Stimulated activated CD8-positive, alpha-beta memory T cell treated with anti-CD3 and anti-CD28 coated beads, Interleukin-4, amount 100 ng/mL, for 4 hours (primary cell): ENCODE measurements at regions not wholly inside any gene's neighbourhood (a gene's known extent, or its start where the extent isn't known, plus 50 kb on each side); places are given as distances from the start of the nearest gene placed in this dataset.

Experiments used
- DNase-seq, 2 donors: peaks; one replicate each; pipeline ENCODE4 v3.0.0-alpha.2; 2020; ENCODE audit warnings: low read depth in 2 of 2, low spot score in 1 of 2

DNA sequence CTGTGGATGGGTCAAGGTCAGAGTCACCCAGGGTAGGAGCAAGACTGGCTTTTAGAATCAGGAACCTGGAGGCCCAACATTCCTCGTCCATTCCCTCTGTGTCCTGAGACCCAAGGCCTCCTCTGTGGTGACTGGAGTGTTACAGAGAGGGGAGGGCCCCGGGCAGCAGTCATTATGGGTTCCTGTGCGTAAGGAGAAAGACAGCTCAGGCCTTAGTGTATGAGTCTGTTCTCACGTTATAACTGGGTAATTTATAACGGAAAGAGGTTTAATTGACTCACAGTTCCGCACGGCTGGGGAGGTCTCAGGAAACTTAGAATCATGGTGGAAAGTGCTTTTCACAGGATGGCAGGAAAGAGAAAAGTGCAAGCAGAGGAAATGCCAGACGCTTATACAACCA, 422.3 kb downstream of the TCERG1L start:
- no peak for DNase-seq

DNA sequence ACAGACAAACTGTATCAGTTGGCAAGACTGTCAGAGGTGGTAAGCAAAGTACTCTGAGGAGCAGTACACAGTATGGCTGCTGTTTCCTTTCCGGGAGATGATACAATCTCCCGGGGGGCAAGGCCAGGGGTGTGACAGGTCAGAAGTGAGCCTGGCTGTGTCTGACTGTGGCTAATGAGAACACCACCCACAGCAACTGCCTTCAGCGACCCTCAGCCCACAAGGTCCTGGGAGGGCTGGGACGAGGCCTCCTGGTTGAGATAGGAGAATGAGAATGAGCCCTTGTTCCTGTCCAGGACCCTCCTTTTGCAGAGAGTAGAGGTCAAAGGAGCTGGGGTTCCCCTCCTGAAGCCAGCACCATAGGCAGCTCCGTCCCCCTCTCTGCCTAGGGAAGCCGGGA, 421.7 kb downstream of the TCERG1L start:
- DNase-seq, result no peak

DNA sequence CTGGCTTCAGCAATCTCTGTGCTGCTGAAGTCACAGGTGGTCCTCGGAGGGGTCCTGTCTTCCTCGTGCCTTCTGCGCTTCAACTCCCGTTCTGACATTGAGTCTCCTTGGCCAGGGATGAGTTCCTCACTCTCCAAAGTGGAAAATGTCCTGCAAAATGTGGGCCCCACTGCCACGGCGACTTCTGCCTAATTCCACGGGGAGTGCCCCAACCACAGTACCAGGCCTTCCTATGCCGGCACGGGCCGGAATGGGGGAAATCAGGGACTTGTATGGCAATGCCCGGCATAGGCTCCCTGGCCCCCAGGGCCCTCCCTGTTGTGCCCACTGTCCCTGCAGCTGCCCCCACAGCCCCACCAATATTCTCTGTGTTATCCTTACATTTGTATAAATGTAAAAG, 420.5 kb downstream of the TCERG1L start:
- DNase-seq, result no peak

DNA sequence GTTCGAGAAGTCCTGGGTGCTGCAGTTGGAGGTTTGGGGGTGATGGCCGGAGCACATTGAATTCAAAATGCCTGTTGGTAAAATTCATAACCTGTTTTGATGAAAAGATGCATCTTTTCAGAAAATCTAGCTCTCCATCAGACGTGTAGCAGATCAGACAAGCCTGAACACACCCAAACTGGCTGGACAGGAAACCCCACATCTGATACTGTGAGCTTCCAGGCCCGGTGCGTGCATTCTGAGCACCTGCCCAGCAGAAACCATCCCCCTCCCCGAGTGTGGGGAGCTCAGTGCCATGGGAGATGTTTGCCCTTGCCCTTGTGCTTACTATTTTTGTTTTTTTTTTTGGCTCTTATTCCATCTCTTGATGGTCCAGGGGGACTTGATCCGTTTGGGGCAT, 417.1 kb downstream of the TCERG1L start:
- no peak for DNase-seq

DNA sequence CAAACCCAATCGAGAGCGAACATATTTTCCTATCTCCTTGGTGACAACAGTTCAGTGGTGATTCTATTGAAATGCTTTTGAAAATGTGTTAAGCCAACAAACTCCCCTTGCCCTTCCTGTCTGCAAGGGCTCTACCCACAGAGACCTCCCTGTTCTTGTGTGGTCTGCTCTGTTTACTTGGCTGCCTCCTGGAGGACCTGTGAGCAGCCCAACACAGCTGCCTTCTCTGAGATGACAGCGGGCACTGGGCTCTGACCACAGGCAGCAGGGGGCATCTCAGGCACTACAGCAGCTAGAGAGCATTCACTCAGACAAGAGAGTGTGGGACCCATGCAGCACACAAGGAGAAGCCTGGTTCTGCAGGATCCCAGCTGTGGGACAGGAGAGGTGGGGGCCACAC, 416.4 kb downstream of the TCERG1L start:
- no peak for DNase-seq

DNA sequence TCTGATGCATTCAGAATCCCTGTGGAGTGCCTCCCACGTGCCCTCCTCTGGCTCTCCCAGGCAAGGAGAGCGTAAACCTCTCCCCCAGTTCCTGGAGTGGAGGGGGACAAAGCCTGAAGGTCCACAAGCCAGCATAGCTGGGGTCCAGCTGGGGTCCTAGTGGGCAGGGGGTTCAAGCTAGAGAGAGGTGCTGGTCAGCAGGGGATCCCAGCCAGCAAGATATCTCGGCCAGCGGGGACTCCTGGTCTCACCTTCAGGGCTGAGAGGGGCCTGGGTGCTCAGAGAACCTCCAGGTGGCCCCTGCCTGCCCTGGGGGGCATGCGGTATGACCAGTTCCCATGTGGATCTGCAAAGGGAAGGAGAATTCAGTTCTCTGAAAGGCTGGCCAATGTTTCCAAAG, 413.7 kb downstream of the TCERG1L start:
- DNase-seq, result no peak

DNA sequence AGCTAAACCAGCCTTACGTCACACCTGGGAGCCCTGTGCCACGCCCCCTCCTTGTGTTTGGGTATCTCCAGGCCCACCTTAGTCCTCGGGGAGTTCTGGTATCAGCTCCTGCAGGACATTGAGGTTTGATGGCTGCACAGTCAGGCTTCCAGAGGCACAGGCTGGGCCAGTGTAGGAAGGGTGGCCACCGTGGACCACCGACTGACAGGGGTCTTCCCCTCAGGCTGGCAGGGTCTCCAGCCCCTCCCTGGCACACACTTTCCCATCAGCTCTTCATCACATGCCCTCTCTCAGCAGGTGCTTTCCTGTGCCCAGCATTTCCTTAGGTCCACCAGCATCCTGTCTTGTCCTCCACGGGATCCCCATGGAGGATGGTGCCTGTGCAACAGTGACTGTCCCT, 413.1 kb downstream of the TCERG1L start:
- DNase-seq, result no peak

DNA sequence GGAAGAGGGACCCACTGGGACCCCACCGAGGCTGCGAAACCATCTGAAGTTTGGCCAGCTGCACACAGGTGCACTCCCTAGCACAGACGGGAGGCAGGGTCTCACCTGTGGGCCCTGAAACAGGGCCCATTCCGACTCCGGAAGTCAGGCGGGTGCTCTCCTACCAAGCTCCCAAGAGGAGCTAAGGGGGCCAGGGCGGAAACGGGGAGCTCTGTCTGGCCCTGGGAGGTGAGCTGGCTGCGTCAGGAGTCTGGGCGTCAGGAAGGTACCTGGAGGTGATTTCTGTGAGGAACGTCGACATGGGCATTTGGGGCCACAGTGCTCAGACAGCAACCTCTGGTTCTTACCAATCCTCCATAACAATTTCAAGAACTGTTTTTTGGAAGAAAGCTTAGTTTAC, 411.7 kb downstream of the TCERG1L start:
- DNase-seq, result no peak

DNA sequence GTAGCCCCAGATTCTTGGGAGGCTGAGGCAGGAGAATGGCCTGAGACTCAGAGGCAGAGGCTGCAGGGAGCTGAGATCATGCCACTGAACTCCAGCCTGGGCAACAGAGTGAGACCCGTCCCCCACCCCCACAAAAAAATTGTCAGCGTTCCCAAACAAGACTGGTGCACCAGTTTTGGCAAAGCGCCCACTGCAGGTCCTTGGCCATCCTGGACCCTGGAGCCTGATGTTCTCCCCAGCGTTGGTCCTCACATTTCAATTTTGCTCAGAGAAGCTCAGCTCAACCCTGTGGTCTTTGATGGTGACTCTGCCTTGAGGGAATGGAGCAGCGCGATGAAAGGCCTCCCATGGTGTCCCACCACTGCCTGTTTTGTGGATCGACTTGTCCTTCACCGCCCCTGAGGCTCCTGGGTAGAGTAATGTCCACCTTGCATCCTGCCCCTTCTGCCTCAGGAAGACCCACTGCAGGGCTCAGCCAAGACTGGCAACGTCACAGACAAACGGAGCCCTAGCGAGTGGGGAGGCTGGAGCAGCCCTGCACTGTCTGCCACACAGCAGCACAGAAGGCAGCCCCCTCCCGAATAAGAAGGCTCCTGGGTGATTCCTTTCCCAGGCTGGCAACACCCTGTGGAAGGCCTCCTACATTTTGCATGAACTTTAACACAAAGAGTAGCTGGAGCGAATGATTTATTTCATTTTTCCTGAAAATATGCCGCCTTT, 410.9 kb downstream of the TCERG1L start:
- no peak for DNase-seq

DNA sequence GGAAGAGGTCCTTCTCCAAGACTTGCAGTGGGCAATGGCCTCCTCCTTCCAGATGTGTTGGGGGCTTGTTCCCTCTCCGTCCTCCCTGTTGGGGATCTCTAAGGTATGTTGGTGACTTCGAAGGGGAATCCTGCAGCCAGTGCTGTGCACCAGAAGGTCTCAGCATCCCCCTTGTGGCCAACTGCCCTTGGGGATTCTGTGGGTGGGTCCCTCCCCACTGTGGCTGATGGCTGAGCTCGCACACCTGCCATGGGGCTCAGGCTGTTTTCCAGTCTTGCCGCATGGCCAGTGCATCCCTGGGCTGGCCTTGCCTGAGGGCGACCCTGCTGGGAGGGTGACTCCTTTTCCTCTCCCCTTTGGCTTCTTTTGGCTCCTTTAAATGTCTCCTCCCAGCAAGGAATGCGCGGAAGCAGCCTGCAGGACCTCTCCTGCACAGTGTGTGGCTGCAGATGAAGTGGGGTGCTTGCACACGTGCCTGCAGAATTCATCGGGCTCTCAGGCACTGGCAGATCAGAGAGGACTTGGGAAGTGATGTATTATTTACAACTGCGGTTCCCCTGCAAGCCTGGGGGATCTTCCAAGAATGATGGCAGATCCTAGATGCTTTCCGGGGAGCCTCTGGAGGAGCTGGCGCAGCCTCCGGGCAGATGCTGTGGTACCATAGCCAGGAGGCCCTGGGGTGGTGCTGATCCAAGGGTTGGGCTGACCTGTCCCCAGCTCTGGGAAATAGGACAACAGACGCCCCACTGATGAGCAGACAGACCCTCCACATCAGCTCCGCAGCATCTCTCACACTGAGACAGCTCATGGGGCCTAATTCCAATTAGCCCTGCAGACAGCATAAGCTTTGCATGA, 410.0 kb downstream of the TCERG1L start:
- DNase-seq, result no peak

DNA sequence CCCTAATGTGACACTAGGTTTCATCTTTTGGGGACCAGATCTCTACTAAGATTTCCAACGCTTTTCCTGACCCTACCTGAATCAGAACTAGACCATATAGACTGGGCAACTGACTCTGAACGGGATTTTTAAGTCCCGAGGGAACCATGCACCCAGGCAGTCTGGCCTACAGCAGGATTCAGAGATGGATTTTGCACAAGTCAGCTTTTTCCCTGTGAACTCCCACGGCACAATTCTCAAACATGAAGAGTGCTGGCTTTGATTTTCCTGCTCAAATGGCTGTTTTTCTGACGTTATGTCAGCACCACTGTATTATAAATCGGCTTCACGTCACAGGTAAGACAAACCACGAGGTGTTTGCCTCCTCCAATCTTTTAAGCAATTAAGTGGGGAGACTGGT, 409.1 kb downstream of the TCERG1L start:
- no peak for DNase-seq

DNA sequence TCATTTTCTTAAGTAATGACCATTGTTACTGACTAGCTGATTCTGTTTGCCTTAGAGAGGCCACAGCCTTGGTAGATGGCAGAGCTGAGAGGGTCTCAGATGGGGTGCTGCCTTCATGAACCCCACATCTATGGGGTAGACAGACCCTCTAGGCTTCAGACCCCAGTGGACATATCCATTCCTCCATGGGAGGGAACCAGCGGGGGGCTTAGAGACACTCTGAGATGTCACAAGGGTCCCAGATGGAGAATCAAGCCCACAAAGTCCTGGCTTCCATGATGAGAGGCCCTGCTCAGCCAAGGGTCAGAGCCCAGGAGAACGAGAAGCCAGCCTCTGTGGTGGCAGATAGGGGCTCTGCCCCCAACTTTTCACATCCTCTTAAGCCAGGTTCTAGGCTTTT, 408.6 kb downstream of the TCERG1L start:
- DNase-seq, result no peak

DNA sequence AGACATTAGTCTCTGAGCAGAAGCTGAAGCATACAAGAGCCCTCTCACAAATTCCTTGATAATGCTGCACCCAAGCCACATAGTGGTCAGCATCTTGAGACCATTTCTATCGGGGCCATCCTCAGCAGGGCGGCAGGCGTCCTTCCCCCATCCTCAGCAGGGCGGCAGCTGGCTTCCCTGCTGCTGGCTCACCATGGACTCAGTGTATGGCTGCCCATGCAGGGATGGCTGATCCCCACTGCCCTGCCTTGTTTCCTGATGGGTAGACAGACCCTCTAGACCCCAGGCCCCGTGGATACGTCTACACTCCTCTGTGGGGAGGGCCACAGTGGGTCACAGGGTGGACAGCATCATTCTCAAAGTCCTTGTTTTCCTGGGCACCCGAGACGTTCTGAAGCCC, 406.8 kb downstream of the TCERG1L start:
- DNase-seq, result no peak

DNA sequence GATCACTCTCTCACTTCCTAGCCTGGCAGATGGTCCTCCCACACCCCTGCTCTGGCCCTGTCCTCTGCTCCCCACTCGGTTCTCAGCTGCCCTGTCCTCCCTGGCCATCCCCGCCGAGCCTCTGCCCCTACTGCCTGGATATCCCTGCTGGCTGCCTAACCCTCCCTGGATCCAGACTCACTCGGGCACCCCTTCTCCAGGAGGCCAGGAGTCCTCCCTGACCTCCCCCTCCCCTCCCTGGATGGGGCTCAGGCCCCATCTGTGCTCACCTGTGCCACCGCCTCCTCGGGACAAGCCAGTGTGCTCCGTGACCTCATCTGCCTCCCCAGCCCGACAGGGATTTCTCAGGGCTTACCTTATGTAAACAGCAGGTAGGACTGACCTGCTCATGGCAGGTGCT, 406.1 kb downstream of the TCERG1L start:
- no peak for DNase-seq

DNA sequence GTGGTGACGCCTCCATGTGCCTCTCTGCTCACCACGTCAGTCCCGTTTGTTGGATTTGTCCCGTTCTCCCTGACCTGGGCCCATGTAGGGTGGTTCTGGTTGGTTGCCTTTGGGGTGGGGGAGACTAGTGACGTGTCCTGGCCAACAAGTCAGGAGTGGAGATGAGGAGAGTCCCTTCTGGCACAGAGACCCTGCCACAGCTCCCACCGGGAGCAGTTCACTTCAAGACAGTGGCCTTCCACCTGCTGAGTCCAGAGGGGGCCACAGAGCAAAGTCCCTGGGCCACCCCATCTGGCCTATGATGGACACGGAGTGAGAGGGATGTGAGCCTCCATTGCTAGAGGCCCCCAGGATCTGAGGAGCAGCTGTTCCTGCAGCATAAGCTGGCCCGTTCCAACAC, 405.6 kb downstream of the TCERG1L start:
- no peak for DNase-seq

DNA sequence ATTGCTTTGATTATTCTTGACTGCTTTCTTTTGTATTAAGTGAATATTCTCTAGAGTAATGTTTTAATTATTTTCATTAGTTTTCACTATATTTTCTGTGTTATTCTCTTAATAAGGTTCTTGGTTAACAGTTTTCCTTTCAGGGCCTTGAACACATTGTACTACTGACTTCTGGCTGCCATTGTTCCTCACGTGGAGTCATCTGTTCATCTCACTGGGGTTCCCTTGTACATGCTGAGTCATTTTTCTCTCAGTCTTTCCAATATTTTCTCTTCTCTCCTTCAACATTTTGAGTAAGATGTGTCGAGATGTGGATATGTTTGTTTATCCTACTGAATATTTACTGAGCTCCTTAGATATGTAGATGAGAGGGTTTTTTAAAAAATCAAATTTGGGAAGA, 400.7 kb downstream of the TCERG1L start:
- no peak for DNase-seq

DNA sequence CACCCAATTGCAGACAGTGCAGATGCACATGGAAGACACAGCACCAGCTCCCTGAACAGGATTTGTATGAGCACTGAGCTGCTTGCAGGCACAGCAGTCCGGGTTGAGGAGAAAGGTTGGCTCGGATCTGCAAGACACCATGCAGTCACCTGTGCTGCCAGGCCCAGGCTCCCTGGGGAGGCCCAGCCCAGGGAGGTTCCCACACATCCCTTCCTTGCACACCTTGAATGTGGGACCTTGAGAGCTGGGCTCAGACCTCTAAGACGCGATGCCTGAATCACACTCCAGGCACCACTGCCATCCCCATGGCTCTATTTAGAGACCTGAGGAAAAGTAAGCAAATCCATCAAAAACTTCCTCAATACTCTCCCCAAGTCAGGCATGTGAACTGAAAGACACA, 397.7 kb downstream of the TCERG1L start:
- no peak for DNase-seq

DNA sequence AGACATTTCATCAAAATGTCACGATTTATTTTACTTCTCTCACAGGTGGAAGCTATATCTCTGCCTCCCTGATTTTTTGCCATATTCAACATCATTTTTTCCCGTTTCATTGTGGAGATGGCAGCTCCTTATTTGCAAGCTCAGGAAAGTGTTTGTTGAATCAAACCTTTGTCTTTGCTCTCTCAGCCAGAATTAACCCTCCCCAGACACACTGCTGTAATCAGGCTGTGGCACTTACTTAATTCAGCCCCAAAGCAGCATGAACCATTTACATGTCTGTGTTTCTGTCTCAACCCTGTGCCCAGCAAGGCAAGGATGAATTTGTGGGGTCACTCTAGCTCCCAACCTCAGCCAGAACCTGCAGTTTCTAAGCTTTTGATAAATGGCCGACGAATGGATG, 397.2 kb downstream of the TCERG1L start:
- no peak for DNase-seq

DNA sequence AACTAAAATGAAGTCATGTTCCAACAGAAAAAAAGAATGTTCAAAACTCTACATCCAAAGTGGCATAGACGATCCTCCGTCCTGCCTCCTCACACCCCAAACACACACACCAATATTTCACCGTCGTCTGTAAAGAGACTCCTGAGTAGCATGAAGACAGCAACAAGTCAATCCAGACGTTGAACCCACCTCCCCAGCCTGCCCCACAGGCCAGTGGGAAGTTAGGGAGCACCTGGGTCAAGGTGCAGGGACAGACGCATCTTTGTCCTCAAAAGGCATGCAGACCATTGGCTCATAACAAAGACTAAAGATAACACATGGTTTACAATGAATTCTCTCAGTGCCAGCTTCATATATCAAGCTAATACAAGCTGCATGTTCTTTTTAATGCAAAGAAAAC, 396.5 kb downstream of the TCERG1L start:
- DNase-seq, result no peak

DNA sequence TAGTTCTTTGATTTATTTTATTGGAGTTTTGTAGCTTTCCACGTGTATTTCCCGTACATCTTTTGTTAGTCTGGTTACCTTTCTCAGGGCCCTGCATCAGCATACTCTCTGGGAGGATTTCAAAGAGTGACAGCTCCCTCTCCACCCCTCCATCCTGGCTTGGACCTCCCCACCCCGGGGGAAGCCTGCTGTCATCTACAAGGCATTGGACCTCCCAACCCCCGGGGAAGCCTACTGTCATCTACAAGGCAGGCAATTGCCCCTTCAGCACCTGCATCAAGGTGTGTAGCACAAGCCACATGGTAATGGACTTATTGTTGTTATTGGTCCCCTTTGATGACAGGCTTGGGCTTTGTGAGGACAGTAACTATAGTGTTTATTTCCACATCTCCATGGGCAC, 390.1 kb downstream of the TCERG1L start:
- no peak for DNase-seq

DNA sequence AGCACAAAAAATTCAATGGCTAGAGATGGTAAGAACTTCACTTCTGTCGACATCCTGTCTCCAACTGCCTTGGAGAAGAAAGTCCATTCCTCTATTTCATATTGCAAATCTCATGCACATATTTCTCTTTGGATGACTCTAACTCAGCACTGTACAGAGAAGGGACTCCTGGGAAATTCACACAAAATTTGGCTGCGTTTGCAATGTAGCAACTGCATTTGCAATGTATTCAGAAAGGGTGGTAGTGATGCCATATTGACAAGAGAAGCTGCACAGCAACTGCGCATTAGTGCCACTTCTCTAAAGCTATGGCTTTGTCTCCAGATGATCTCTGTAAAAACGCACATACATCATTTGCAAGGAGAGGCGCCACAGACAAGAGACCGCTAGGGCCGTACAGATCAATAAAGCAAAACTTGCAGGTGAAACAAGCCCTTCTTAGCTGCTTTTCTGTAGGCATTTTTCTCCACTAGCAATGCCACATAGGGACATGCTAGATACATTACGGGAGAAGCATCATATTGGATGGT, 389.5 kb downstream of the TCERG1L start:
- DNase-seq, result no peak

DNA sequence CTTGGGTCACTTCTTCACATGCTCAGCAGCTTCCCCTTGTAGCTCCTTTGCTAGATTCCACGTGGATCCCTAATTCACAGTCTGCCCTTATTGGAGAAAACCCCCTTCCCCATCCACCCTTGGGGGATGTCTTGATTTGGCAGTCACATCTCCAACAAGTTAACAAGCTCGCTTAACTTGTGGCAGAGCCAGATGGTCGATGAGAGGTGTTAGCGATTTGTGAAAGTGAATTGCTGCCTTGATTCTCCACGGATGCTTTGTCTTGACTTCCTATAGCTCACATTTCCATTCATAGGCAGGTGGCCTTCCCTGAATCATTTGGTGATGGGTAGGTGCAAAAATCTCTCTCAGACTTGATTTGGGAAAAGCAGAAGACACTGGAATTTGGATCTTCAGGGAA, 387.9 kb downstream of the TCERG1L start:
- DNase-seq, result no peak
